ENCODE measurements at regions not wholly inside any gene's neighbourhood (a gene's known extent, or its start where the extent isn't known, plus 50 kb on each side); places are given as distances from the start of the nearest gene placed in this dataset.

DNA sequence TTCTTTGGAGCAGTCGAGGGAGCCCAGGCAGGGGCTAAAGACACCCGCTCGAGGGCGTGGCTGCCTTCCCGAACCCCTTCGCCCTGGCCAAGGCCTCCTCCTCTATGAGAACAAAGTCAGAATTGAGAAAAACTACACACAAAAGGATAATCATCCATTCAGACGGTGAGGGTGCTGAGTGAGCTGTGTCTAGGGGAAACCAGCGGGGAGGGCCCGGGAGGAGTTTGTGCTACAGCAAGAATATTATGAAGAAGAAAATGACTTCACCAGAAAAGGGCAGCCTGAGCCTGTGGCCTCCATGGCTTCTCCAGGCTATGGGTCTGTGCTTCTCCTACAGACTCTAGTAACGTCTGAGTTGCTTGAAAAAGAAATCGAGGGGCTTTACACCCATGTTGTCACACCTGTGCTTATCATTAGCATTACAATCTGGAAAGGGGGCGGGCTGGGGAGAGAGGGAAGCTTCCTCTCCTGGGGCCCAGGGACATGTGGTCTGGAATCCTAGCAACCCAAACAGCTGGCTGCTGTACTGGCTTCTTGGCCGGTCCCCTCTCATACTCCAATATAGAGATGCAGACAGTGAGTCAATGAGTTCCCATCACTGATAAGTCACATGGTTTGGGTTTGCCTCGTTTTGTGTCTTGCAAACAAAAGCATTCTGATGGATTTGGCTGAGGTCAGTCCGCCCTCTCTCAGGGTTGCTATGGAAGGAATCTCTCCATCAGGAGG lies 52.0 kb upstream of the ARL4C start:
- no peak for DNase-seq (ENCODE audit: extremely low read depth, low read depth)

DNA sequence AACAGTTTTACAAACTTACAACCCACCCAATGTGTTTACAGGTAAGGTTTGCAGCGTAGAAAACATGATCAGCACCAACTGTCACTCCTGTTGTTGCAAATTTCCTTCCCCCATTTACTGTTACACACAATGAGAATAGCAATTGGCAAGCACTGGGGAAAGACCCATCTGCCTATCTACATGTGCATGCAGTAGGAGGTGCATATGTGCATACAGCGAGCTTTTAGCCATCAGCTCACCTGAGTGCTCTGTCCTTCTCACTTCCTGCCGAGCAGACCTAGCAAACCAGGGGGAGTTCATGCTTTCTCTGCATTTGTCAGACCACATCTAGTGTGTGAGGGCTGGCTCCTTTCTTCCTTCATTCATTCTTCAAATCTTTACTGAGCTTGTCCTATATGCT lies 49.9 kb upstream of the ARL4C start:
- DNase-seq (ENCODE audit: extremely low read depth, low read depth), result no peak

All from NCI-H460 (cell line).